Effector memory CD8-positive, alpha-beta T cell (primary cell): ENCODE measurements at regions not wholly inside any gene's neighbourhood (a gene's known extent, or its start where the extent isn't known, plus 50 kb on each side); places are given as distances from the start of the nearest gene placed in this dataset.

Experiments used
- ATAC-seq: fragments of 150-1000 bp; cut with Tn5 transposase; replicated peaks from 2 replicates; pipeline ENCODE4 v1.10.0; 2021; ENCODE audit warnings: mild to moderate bottlenecking, moderate library complexity
- DNase-seq, 3 experiments: peaks; one replicate each; pipeline ENCODE4 v3.0.0; 2021
- H3K27ac Mint-ChIP-seq, 2 donors: one replicate each; pipeline ENCODE4 v1.8.0; 2022; ENCODE audit warnings: mild to moderate bottlenecking in 2 of 2, mixed read lengths in 2 of 2, moderate library complexity in 2 of 2
- H3K27me3 Mint-ChIP-seq, 2 donors: one replicate each; pipeline ENCODE4 v1.8.0; 2022; ENCODE audit warnings: mixed read lengths in 2 of 2
- H3K36me3 Mint-ChIP-seq: one replicate; pipeline ENCODE4 v1.8.0; 2022; ENCODE audit warnings: mild to moderate bottlenecking, moderate library complexity, mixed read lengths; ENCODE audit not compliant: insufficient read depth
- H3K4me1 Mint-ChIP-seq, 2 donors: one replicate each; pipeline ENCODE4 v1.8.0; 2022; ENCODE audit warnings: low read depth in 2 of 2, mixed read lengths in 2 of 2
- H3K4me3 Mint-ChIP-seq, 2 donors: one replicate each; pipeline ENCODE4 v1.8.0; 2022; ENCODE audit warnings: mild to moderate bottlenecking in 2 of 2, mixed read lengths in 2 of 2, moderate library complexity in 2 of 2
- H3K9me3 Mint-ChIP-seq, 2 donors: one replicate each; pipeline ENCODE4 v1.8.0; 2022; ENCODE audit warnings: mixed read lengths in 2 of 2

DNA sequence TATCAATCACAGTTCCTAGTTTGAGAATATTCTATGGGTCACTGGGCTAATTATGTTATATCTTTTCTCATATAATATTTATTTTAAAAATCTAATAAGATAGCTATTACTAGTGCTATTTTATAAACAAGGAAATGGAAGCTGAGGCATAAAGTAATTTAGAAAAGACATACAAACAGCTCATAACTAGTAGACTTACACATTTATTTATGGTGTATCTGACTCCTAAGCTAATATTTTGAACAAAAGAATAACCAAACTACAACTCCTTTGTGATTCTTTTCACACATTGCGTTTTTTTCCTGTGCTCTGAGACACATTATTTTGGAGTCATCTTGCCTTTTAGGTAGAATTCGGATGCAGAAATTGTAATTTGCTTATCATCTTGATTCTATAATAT, 742.0 kb upstream of the LRRTM4 start:
- Mint-ChIP-seq H3K4me1 (no peaks in the 10 kb centered on the region), H3K36me3 (no peaks in the 10 kb centered on the region), H3K9me3 (peaks cover 6 to 18% of the 10 kb centered on the region in 2 donors), H3K4me3 (no peak overlapping the region), H3K27ac (no peak overlapping the region), H3K27me3 (no peaks in the 10 kb centered on the region)
- DNase-seq (no peak), ATAC-seq (no peak)

DNA sequence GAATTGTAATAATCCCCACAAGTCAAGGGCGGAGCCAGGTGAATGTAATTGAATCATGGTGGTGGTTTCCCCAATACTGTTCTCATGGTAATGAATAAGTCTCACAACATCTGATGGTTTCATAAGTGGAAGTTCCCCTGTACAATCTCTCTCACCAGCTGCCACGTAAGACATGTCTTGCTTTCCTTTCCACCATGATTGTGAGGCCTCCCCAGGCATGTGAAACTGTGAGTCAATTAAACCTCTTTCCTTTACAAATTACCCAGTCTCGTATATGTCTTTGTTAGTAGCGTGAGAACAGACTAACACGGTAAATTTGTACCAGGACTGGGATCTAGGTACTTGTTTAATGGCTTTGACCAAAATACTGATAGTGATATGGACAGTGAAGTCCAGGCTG, 744.3 kb upstream of the REG3G start:
- H3K27ac Mint-ChIP-seq = no peak overlapping the region
- ATAC-seq (no peak), DNase-seq (no peak)
- H3K36me3 Mint-ChIP-seq = no peaks in the 10 kb centered on the region
- H3K4me3 Mint-ChIP-seq = no peak overlapping the region
- peaks cover 4 to 10% of the 10 kb centered on the region in 2 donors for H3K9me3 Mint-ChIP-seq
- H3K4me1 Mint-ChIP-seq = no peaks in the 10 kb centered on the region
- no peaks in the 10 kb centered on the region for H3K27me3 Mint-ChIP-seq

DNA sequence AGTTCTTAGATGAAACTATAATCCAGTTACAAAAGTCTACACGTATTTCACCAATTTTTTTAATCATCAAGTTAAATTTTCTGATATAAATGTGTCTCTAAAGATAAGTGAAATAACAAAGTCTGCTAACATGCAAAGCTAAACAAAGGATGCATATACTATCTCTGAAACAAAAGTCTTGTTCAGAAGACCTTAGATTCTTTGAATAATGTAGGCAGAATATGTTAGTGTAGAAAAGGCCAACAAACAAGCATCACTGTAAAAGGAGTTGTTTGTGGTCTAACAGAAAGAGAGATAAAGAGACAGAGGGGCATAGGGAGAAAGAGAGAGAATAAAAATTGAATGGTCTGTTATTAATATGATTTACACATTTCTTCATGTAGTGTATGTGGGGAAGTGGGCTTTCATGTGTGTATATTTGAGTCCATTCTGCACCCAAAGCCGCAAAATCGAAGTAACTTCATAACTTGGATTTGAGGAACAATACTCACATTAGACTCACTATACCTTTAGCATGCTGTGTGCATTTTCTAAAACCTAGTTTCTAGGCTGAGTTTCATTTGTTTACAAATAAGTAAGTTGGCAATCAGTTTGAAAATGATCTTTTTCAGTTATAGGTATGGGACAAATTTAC, 734.8 kb upstream of the REG3G start:
- Mint-ChIP-seq H3K4me3 (no peak overlapping the region), H3K27ac (no peak overlapping the region), H3K27me3 (no peaks in the 10 kb centered on the region), H3K9me3 (peaks cover 8 to 9% of the 10 kb centered on the region in 2 donors), H3K4me1 (no peaks in the 10 kb centered on the region), H3K36me3 (no peaks in the 10 kb centered on the region)
- DNase-seq (no peak), ATAC-seq (no peak)

DNA sequence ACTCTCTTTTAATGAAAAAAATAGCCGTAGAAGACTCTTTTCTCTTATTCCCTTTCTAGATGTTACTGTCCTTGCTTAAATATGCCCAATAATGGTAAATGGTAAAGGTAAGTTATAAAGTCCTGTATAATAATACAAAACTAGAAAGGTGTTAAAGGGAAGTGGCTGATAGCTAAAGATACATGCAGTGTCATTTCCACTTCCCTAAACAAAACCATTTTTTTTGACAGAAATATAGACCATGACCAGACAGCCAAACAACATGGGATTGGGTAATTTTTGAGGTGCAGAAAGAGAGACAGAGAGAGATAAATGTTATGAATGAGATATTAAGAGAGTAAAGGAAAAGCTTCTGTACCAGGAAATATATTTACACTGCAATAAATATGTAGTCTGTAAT, 731.7 kb upstream of the REG3G start:
- H3K4me3 Mint-ChIP-seq = no peak overlapping the region
- no peak overlapping the region for H3K27ac Mint-ChIP-seq
- no peaks in the 10 kb centered on the region for H3K36me3 Mint-ChIP-seq
- H3K9me3 Mint-ChIP-seq = peaks cover 4 to 17% of the 10 kb centered on the region in 2 donors
- ATAC-seq = no peak
- DNase-seq = no peak
- no peaks in the 10 kb centered on the region for H3K4me1 Mint-ChIP-seq
- H3K27me3 Mint-ChIP-seq = no peaks in the 10 kb centered on the region

DNA sequence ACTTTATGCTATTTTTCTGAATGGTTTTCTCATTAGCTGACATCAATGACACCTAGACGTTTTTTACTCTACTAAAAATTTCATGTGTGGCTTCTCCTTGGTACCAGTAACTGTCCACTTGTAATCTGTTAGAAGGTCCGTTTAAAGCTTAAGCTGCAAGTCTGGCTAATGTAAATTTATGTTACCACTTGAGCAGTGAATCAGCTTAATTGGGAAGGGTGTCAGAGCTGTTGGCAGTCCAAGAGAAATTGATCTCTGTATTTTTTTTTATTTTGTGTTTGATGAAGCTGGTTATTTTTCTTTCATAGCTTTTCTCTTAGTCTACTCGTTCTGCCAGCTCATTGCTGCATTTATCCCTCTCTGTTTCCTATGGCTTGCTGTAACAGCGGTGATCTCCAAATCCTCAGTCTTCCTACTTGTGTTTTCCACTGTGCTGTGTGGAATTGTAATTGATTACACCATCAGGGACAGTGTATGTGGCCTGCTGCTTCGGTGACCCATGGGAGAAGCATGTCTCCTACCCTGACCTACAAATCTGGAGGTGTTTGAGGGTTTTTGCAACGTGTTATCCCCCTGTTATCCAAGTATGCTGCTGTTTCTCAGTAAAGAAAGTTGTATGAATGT, 724.2 kb upstream of the REG3G start:
- no peaks in the 10 kb centered on the region for H3K27me3 Mint-ChIP-seq
- no peak overlapping the region for H3K27ac Mint-ChIP-seq
- no peaks in the 10 kb centered on the region for H3K4me1 Mint-ChIP-seq
- DNase-seq = no peak
- no peak overlapping the region for H3K4me3 Mint-ChIP-seq
- peaks cover 5 to 10% of the 10 kb centered on the region in 2 donors for H3K9me3 Mint-ChIP-seq
- ATAC-seq = no peak
- no peaks in the 10 kb centered on the region for H3K36me3 Mint-ChIP-seq

DNA sequence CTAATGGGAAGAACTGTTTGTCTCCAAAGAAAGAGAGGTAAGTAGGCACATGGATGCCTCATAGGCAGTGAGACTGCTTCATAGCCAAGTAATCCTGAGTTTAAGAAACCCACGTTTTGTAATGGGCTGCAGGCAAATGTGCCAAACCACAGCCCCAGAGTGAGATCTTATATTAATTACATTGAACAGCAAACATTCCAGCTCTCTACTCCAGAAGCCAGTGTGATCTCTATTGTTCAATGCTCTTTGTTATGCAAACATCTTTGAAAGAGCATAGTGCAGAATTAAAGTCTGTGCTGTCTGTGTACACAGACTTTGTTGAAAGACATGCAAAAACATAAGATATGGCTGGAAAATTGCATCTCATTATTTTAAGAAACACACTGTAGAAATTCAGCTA, 720.8 kb upstream of the REG3G start:
- no peak overlapping the region for H3K4me3 Mint-ChIP-seq
- no peak overlapping the region for H3K27ac Mint-ChIP-seq
- H3K27me3 Mint-ChIP-seq = no peaks in the 10 kb centered on the region
- ATAC-seq (no peak), DNase-seq (no peak)
- no peaks in the 10 kb centered on the region for H3K36me3 Mint-ChIP-seq
- H3K9me3 Mint-ChIP-seq = peaks cover 7 to 13% of the 10 kb centered on the region in 2 donors
- no peaks in the 10 kb centered on the region for H3K4me1 Mint-ChIP-seq

DNA sequence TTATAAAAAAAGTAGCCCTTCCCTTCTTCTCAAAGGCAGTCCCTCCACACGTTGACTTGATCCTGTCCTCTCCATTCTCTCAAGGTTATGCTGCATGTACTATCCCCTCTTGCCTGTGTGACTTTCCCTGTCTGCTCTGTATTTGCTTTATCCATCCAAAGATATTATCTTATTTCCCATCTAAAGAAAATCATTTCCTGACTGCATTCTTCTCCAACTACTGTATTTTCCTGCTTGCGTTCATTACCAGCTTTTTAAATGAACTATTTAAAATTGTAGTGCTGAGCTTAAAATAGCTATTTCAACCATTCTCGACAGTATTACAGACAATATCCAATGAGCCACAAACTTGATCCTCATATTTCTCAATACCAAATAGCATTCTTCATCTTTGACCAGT, 716.0 kb upstream of the REG3G start:
- H3K9me3 Mint-ChIP-seq = peaks cover 0 to 14% of the 10 kb centered on the region in 2 donors
- H3K4me3 Mint-ChIP-seq = no peak overlapping the region
- no peaks in the 10 kb centered on the region for H3K4me1 Mint-ChIP-seq
- ATAC-seq (no peak), DNase-seq (no peak)
- H3K27me3 Mint-ChIP-seq = no peaks in the 10 kb centered on the region
- H3K27ac Mint-ChIP-seq = no peak overlapping the region
- H3K36me3 Mint-ChIP-seq = no peaks in the 10 kb centered on the region

DNA sequence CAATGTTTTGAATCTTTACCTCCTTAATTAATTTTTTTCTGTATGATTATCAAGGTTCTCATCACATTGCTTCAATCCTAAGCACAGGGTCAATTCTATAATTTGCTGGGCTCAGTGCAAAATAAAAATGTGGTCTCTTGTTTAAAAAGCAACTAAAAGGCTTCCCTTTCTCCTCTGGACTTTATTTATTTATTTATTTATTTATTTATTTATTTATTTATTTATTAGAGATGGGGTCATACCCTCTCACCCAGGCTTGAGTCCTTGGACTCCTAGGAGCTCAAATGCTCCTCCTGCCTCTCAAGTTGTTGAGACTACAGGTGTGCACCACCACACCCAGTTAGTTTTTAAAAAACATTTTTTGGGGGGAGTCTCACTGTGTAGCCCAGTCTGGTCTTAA, 710.1 kb upstream of the REG3G start:
- H3K9me3 Mint-ChIP-seq = peaks cover 7 to 13% of the 10 kb centered on the region in 2 donors
- no peaks in the 10 kb centered on the region for H3K36me3 Mint-ChIP-seq
- DNase-seq = no peak
- H3K4me3 Mint-ChIP-seq = no peak overlapping the region
- H3K4me1 Mint-ChIP-seq = no peaks in the 10 kb centered on the region
- H3K27ac Mint-ChIP-seq = no peak overlapping the region
- no peaks in the 10 kb centered on the region for H3K27me3 Mint-ChIP-seq
- ATAC-seq = no peak

DNA sequence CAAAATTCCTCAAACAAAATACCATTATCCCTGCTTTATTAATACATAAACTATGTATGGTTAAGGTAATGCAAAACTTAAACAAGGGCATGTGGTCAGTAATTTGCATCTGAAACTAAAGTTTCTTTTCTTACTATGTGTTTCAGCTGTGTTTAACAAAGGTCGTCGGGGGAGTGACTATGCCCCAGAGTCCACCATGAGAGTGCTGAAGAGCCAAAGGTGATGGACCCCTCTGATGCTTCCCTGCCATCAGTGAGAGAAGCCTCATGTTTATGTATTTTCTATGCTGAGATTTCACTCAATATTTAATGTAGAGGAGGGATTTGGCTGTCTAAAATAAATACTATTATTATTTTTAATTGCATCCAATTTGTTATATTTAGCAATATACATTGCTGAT, 707.2 kb upstream of the REG3G start:
- Mint-ChIP-seq H3K36me3 (no peaks in the 10 kb centered on the region), H3K9me3 (peaks cover 7 to 11% of the 10 kb centered on the region in 2 donors), H3K27ac (no peak overlapping the region), H3K4me1 (no peaks in the 10 kb centered on the region), H3K27me3 (no peaks in the 10 kb centered on the region), H3K4me3 (no peak overlapping the region)
- ATAC-seq = no peak
- DNase-seq = no peak

DNA sequence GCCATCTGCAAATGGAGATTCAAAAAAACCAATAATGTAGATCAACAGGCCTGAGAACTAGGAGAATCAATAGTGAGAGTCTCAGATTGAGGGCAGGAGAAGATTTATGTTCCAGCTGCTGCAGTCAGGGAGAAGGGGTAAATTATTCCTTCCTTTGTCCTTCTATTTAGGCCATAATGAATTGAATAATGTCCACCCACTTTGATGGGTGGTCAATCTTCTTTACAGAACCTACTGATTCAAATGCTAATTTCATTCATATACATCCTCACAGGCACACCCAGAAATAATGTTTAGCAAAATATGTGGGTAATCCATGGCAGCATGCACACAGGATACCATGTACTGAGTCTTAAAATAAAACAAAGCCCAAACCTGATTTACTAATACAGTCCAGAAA, 695.3 kb upstream of the REG3G start:
- H3K4me1 Mint-ChIP-seq = no peaks in the 10 kb centered on the region
- no peak overlapping the region for H3K27ac Mint-ChIP-seq
- ATAC-seq = no peak
- no peaks in the 10 kb centered on the region for H3K36me3 Mint-ChIP-seq
- DNase-seq = no peak
- peaks cover 0 to 3% of the 10 kb centered on the region in 2 donors for H3K9me3 Mint-ChIP-seq
- H3K27me3 Mint-ChIP-seq = no peaks in the 10 kb centered on the region
- H3K4me3 Mint-ChIP-seq = no peak overlapping the region

DNA sequence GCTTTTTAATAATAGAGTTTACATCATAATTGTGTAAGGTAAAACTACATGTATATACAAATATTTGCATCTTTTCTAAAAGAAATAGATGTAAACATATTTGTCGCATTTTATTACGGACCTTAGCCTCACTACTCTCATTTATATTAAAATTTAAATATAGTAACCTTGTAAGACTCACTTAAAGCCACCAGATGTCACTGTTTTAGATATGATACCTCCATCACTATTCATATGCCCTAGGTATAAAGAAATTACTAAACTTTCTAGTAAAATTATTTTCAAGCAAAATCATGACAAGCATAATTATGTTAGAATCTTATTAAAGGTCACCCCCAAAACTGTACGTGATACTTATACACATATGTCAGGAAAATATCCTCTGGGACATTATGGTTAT, 674.3 kb upstream of the REG3G start:
- peaks cover 4 to 9% of the 10 kb centered on the region in 2 donors for H3K9me3 Mint-ChIP-seq
- no peaks in the 10 kb centered on the region for H3K27me3 Mint-ChIP-seq
- DNase-seq (no peak), ATAC-seq (no peak)
- no peaks in the 10 kb centered on the region for H3K36me3 Mint-ChIP-seq
- no peaks in the 10 kb centered on the region for H3K4me1 Mint-ChIP-seq
- no peak overlapping the region for H3K4me3 Mint-ChIP-seq
- no peak overlapping the region for H3K27ac Mint-ChIP-seq

DNA sequence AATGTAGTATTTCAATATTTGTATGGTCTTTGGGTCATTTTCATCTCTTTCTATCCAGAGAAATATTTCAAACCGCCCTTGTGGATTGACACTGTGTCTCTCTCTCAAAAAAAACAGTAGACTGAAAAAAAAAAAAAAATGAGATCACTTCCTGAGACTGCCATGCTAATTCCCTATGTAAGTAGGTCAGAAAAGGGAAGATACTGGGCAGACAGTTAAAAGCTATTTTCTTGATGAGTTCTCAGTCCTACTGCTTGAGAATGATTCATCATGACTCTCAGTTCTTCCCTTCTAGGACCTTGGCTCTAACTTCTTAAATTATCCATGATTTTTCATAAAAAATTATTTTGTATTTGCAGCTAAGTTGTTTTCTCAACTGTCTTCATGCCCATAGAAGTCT, 672.3 kb upstream of the REG3G start:
- Mint-ChIP-seq H3K27me3 (no peaks in the 10 kb centered on the region), H3K36me3 (no peaks in the 10 kb centered on the region), H3K4me1 (no peaks in the 10 kb centered on the region), H3K9me3 (peaks cover 6 to 16% of the 10 kb centered on the region in 2 donors), H3K4me3 (no peak overlapping the region), H3K27ac (no peak overlapping the region)
- no peak for DNase-seq
- no peak for ATAC-seq

DNA sequence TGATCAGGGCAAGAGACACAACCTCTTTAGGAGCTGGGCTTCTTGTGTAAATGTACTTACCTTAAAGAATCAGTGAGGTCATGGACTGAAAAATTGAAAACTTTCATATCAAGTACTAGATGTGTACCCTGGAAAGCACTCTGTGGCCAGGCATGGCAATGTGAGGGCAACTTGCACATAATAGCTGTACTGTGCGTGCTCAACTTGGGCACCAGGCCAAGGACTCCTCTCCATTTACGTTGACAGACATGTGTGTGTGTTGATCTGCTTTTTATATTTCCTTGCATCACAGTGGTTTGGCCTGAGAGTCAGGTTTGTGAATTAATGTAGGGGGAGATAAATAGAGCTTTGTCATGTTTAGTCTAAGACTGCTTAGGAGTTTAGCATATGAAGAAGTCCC, 669.5 kb upstream of the REG3G start:
- Mint-ChIP-seq H3K4me3 (no peak overlapping the region), H3K9me3 (peaks cover 10 to 16% of the 10 kb centered on the region in 2 donors), H3K27ac (no peak overlapping the region), H3K36me3 (no peaks in the 10 kb centered on the region), H3K4me1 (no peaks in the 10 kb centered on the region), H3K27me3 (no peaks in the 10 kb centered on the region)
- no peak for DNase-seq
- ATAC-seq = no peak

DNA sequence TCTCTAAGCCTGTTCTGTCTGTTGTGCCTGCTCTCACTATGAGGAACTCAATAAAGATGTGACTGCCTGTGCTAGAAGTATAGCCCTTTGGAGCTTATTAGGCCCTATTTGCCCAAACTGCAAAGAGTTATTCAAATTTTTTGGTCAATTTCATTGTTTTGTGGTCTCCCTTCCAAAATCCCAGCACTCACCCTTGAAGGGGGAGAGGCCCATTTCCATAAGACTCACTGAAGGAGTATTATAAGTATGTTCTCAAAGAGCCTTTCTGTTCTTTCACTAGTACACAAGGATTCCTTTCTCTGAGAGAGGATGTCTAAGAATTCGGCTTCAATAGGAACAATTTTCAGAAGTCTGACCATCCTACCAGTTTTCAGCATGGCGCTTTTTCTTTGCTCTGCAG, 641.9 kb upstream of the REG3G start:
- Mint-ChIP-seq H3K27me3 (no peaks in the 10 kb centered on the region), H3K27ac (no peak overlapping the region), H3K9me3 (peaks cover 5 to 14% of the 10 kb centered on the region in 2 donors), H3K4me1 (no peaks in the 10 kb centered on the region), H3K4me3 (no peak overlapping the region), H3K36me3 (no peaks in the 10 kb centered on the region)
- ATAC-seq (no peak), DNase-seq (no peak)
